Ovary (tissue), 7 donors: ENCODE measurements at regions not wholly inside any gene's neighbourhood (a gene's known extent, or its start where the extent isn't known, plus 50 kb on each side); places are given as distances from the start of the nearest gene placed in this dataset.

Source experiments
- DNase-seq, 5 donors: peaks; one replicate each; pipeline ENCODE4 v3.0.0-alpha.2; 2019 to 2020
- H3K27ac ChIP-seq, 2 donors: fragments of 200-600 bp; one replicate each; pipeline versions ENCODE4 v1.5.1 to v1.8.0; 2019 to 2022
- H3K27me3 ChIP-seq: fragments of 200-600 bp; one replicate; pipeline ENCODE4 v1.8.0; 2022
- H3K36me3 ChIP-seq: fragments of 200-600 bp; sonication (generic); one replicate; pipeline ENCODE4 v1.5.1; 2019
- H3K4me1 ChIP-seq: one replicate; pipeline ENCODE4 v1.8.1; 2013; ENCODE audit warnings: mild to moderate bottlenecking, moderate library complexity; ENCODE audit not compliant: insufficient read depth
- H3K4me3 ChIP-seq: fragments of 200-600 bp; sonication (generic); one replicate; pipeline ENCODE4 v1.5.1; 2017
- H3K9me3 ChIP-seq, 2 donors: fragments of 200-600 bp in 1 of 2; sonication (generic) in 1 of 2; one replicate each; pipeline versions ENCODE4 v1.5.1 to v1.8.1; 2013 to 2019; ENCODE audit warnings: mild to moderate bottlenecking in 1 of 2, moderate library complexity in 1 of 2
- EP300 ChIP-seq: sonication (generic); formaldehyde crosslinking; IDR thresholded peaks from one replicate; pipeline ENCODE4 v1.6.1; 2017; ENCODE audit warnings: antibody characterized with exemption
- POLR2A ChIP-seq: fragments of 450-650 bp; IDR thresholded peaks from one replicate; pipeline ENCODE4 v1.6.1; 2017; ENCODE audit warnings: antibody characterized with exemption, mild to moderate bottlenecking, moderate library complexity
- WGBS, 3 donors: extraction: QIAGEN DNeasy Blood & Tissue Kit in 1 of 3; methylation state at CpG; one replicate each; pipeline versions ENCODE4 v1.1.5 to v1.1.7; 2013 to 2017; 5-methylcytosine and 5-hydroxymethylcytosine counted together
- intact Hi-C, 4 donors: fragments of 100-400 bp; cut with DNase I; formaldehyde crosslinking; loops; one replicate each; pipeline versions ENCODE4 v1.11.0 to v1.15.1; 2022 to 2023
- TF ChIP-seq, protein P1 (sequence below), 3 donors: fragments of 450-650 bp in 2 of 3; fragments of 200-600 bp in 1 of 3; IDR thresholded peaks; one replicate each; pipeline versions ENCODE4 v1.5.1 to v1.8.0; 2016 to 2022; ENCODE audit warnings: antibody characterized with exemption in 3 of 3, mild to moderate bottlenecking in 1 of 3
- donor health status: DM: no; HTN: no; CAD: no; lungs with moderate emphysema.
- donor health status: DM: no; HTN: no; CAD: no.
- donor health status: Bipolar disorder and iron deficiency.
- donor health status: DM: no; HTN: no; CAD: no.
- donor health status: DM: yes; HTN: yes; CAD: no.

- H3K27ac ChIP-seq = no peak overlapping the region
- H3K27me3 ChIP-seq = no peaks in the 10 kb centered on the region
- no peaks in the 10 kb centered on the region for H3K36me3 ChIP-seq
- no peak for DNase-seq
- 87 to 89% (median 88%) methylated on average over 14 of the region's 14 CpGs for WGBS, 3 donors
- peaks cover 4% of the 10 kb centered on the region for H3K4me1 ChIP-seq
- H3K9me3 ChIP-seq = no peaks in the 10 kb centered on the region
- no peak overlapping the region for H3K4me3 ChIP-seq
- intact Hi-C loops = loop anchor here in 1 of 4 donors (10.0 kb wide), 1 partner anchor 1788 kb away; a partner anchor contains a TSS
- TF ChIP-seq, protein P1, sequence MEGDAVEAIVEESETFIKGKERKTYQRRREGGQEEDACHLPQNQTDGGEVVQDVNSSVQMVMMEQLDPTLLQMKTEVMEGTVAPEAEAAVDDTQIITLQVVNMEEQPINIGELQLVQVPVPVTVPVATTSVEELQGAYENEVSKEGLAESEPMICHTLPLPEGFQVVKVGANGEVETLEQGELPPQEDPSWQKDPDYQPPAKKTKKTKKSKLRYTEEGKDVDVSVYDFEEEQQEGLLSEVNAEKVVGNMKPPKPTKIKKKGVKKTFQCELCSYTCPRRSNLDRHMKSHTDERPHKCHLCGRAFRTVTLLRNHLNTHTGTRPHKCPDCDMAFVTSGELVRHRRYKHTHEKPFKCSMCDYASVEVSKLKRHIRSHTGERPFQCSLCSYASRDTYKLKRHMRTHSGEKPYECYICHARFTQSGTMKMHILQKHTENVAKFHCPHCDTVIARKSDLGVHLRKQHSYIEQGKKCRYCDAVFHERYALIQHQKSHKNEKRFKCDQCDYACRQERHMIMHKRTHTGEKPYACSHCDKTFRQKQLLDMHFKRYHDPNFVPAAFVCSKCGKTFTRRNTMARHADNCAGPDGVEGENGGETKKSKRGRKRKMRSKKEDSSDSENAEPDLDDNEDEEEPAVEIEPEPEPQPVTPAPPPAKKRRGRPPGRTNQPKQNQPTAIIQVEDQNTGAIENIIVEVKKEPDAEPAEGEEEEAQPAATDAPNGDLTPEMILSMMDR (IDR thresholded peaks at IDR 0.05) = no peak
- TF ChIP-seq POLR2A = no peak
- no peak for TF ChIP-seq EP300
These were observed 99.2 kb downstream of the OR2B2 start for GRCh38 chr6:27812805-27813492.

- Histone ChIP-seq H3K9me3 (no peaks in the 10 kb centered on the region), H3K4me3 (no peak overlapping the region), H3K27me3 (no peaks in the 10 kb centered on the region), H3K27ac (no peak overlapping the region), H3K36me3 (no peaks in the 10 kb centered on the region), H3K4me1 (peaks cover 4% of the 10 kb centered on the region)
- 74 to 80% (median 77%) methylated on average over 6 of the region's 6 CpGs for WGBS, 3 donors
- TF ChIP-seq EP300 (no peak), POLR2A (no peak)
- TF ChIP-seq, protein P1 (IDR thresholded peaks at IDR 0.05) = no peak
- intact Hi-C loops = loop anchor here in 1 of 4 donors (10.0 kb wide), 1 partner anchor 1787 kb away; a partner anchor contains a TSS
- DNase-seq = no peak
These were observed 100.0 kb downstream of the OR2B2 start for GRCh38 chr6:27812078-27812804.

- Histone ChIP-seq H3K9me3 (no peaks in the 10 kb centered on the region), H3K27me3 (no peaks in the 10 kb centered on the region), H3K4me1 (peaks cover 8% of the 10 kb centered on the region), H3K27ac (peak overlapping the region in 1 of 2 donors; percentile 92), H3K36me3 (no peaks in the 10 kb centered on the region), H3K4me3 (no peak overlapping the region)
- TF ChIP-seq EP300 (no peak), POLR2A (no peak)
- intact Hi-C loops = loop anchor here in 2 of 4 donors (2.0 to 10.0 kb wide), 2 partner anchors 25 to 1787 kb away; a partner anchor contains a TSS
- DNase-seq = no peak
These were observed 100.8 kb downstream of the OR2B2 start for GRCh38 chr6:27811451-27811772.

DNA sequence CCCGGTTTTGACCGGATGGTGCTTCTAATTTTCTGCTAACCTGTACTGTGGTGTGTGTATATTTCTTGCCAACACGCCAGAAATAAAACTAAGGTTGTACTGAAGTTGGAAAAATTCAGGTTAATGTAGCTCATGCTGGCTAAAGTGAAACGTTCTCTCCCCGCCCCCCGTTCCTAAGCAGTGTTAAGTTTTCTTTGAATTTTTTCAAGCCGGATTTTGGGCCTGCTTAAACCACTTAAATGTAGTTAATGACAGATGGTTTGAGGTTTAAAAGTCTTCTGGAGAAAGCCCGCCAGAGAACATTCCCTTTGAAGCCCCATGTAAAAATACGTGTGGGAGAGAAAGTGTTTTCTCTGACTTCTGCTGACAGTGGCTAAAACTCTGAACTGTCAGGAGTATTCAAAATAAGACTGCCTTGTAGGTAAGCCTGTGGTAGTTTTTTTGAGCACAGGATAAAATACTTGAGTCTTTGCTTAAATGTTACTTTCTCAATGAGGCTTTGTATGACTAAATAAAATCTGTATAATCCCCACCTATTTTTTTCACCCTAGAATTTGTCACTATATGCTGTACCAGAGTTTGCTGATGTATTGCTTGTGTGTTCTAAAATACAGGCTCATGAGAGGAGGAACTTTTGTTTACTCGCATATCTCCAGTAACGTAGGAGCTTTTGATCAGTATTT lies 101.3 kb downstream of the OR2B2 start:
- no peaks in the 10 kb centered on the region for H3K27me3 ChIP-seq
- TF ChIP-seq, protein P1 (IDR thresholded peaks at IDR 0.05) = no peak
- TF ChIP-seq EP300 (no peak), POLR2A (no peak)
- WGBS, 3 donors = 13 to 17% (median 14%) methylated on average over 11 of the region's 11 CpGs

More for the DNA sequence above, 101.3 kb downstream of the OR2B2 start:
- H3K27ac ChIP-seq = peak overlapping the region; percentile 48 to 92
- intact Hi-C loops = loop anchor here in 2 of 4 donors (2.0 to 10.0 kb wide), 2 partner anchors 26 to 1786 kb away; a partner anchor contains a TSS
- H3K9me3 ChIP-seq = no peaks in the 10 kb centered on the region
- H3K36me3 ChIP-seq = no peaks in the 10 kb centered on the region
- DNase-seq = peak in 1 of 5 donors; percentile 22
- H3K4me3 ChIP-seq = peak overlapping the region; percentile 46
- peaks cover 8% of the 10 kb centered on the region for H3K4me1 ChIP-seq
